ENCODE measurements at regions not wholly inside any gene's neighbourhood (a gene's known extent, or its start where the extent isn't known, plus 50 kb on each side); places are given as distances from the start of the nearest gene placed in this dataset.

DNA sequence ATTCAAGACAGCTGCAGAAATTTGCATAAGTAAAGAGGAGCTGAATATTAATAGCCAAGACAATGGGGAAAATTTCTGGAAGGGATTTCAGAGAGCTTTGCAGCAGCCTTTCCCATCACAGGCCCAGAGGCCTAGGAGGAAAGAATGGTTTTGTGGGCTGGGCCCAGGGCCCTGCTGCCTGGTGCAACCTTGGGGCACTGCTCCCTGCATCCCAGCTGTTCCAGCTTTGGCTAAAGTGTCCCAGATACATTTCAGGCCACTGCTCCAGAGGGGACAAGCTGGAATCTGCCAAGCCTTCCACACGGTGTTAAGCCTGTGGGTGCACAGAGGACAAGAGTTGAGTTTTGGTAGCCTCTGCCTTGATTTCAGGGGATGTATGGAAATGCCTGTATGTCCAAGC is 185.6 kb upstream of the SFRP2 start:
- DNase-seq = no peak

DNA sequence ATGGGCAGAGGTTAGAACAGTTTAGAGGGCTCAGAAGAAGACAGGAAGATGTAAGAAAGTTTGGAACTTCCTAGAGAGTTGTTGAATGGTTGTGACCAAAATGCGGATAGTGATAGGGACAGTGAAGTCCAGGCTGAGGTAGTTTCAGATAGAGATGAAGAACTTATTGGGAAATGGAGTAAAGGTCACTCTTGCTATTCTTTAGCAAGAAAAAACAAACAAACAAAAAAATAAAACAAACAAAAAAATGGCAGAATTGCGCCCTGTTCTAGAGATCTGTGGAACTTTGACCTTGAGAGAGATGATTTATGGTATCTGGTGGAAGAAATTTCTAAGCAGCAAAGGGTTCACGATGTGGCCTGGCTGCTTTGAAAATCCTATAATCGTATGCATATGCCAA is 185.1 kb upstream of the SFRP2 start:
- DNase-seq = no peak

DNA sequence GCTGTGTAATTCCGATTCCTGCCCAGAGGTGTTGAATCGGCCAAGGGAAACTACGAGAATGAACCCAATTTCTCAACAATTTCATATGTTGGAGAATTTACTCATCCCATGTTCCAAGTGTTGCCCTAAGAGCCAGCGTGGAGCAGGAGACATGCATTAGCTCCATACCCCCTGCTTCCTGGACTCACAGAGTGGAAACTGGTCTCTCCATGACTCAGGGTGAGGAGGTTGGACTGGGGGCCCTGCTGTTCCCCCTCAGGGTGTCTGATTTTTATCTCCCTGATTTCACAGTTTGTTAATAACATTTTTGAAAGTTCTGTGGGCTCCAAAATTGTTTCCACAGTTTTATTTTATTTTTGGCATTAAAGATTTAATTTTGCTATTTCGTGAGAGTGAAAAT is 183.0 kb upstream of the SFRP2 start:
- DNase-seq = no peak

DNA sequence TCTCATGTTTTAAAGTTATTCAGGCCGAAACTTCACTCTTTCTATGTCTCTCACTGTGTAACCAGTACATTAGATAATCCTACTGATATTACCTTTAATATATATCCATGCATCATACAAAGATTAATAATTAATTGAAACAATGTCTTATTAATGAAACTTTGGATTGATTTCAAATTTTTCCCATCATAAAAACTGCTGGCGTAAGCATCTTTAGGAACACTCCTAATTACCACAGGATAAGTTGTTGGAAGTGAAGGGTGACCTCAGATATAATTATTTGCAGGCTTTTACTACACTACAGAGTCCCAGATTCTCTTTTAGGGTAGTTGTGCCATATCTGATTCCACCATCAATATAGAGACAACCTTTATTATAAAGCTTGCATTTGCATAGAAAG is 181.3 kb upstream of the SFRP2 start:
- DNase-seq = no peak

DNA sequence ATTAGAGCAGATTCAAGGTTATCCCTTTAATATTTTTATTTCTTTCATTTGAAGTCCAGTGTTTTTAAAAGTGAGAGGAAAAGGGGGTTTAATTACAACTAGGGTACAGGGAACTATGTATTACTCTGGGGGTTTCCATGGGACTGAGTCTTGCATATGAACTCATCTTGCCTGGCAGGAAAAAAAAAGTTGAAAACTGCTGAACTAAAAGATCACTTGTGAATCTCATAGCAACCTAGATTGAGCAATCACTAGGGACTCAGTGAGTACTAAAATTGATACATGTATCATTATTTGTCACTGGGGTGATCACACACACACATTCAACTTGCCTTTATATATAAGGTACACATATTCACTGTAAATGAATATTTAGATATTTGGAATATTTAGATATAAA is 180.7 kb upstream of the SFRP2 start:
- no peak for DNase-seq

DNA sequence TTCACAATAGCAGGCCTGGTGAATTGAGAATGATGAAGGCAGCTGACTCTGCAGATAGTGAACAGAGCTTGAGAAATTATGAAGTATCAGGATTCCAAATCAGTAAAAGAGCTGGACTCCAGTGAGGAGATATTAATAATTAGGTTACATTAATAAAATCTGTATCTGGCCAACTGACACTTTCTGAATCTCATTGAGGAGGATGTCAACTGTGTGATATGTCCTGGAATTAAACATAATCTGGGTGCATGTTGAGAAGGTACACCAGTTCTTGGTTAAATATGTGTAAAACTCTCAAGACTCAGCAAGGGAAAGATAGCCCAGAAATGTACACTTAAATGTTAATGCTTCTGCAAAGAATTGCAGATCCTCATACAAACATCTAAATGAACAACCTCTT is 177.8 kb upstream of the SFRP2 start:
- no peak for DNase-seq

DNA sequence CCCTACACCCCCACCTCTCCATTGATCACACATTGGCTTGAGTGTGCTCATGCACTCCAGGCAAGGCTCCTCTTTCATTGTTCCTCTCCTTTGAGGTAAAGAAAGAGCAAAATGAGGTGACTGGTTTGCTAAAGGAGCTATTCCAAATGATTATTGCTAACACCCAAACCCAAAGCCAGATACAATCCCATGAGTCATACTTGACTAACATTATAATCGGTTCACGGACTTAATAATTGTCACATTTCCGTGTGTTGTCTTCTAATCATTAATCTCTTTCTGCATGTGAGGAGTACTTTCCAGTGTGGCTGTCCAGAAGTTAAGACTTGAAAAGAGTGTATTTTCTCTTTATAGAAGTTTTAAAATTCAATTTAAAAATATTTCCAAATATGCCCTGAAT is 174.3 kb upstream of the SFRP2 start:
- no peak for DNase-seq

DNA sequence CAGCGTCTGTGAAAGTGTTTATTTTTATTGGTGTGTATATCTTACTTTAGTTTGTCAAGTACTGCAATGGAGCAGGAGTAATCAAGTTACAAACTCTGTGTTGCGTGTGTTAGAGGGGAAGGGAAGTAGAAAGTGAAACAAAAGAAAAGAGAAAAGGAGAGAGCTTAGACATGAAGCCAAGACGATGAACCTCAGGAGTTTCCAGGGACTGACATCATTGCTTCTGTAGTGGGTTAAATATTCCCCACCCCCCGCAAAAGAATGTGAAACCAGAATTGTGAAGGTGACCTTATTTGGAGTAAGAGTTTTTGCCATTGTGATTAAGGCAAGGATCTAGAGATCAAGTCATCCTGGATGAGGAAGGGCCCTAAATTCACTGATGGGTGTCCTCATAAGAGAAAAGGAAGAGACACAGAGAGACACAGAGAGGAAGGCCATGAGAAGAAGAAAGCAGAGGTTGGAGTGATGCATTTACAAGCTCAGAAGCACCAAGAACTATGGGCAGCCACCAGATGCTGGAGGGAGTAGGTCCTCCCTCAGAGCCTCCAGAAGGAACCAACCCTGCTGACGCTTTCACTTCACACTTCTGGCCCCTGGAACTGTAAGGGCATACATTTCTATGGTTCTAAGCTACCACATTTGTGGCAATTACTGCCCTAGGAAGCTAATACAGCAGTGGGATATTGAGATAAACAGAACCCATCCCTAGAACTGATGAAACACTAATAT is 173.6 kb upstream of the SFRP2 start:
- DNase-seq = peak; percentile 15

DNA sequence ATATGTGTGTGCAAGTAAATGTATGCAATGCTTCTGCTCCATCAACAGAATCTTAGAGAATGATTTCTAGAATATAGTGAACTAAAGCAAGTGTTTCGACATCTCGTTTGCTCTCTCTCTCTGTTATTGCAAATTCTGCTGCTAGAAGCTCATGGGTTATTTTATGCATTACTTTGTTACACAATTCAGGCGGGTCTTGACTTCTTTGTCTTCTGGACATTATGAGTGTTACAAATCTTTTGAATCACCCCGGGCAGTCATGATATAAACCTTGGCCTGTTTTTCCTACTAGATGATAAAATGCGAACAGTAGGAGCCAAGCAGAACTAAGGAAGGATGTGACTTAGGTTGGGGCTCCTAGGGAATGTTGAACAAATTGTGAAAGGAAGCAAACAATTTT is 166.4 kb upstream of the SFRP2 start:
- no peak for DNase-seq

DNA sequence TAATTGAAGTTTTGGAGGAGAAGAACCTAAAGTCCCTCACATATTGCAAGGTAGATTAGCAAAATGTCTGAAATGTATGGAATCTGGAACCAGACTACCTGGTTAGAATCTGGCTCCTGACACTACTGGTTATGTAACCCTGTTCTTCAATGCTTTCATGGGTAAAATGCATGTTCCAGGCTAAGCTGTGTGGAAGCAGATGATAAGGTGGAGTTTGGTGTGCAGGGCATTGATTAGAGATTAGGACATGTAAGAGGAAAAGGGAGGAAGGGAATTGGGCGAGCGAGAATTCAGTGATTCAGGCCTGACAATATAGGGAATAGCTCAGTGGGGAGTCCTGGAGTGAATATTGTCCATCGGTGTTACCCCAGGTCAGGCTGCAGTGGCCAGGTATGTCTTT is 165.8 kb upstream of the SFRP2 start:
- no peak for DNase-seq

DNA sequence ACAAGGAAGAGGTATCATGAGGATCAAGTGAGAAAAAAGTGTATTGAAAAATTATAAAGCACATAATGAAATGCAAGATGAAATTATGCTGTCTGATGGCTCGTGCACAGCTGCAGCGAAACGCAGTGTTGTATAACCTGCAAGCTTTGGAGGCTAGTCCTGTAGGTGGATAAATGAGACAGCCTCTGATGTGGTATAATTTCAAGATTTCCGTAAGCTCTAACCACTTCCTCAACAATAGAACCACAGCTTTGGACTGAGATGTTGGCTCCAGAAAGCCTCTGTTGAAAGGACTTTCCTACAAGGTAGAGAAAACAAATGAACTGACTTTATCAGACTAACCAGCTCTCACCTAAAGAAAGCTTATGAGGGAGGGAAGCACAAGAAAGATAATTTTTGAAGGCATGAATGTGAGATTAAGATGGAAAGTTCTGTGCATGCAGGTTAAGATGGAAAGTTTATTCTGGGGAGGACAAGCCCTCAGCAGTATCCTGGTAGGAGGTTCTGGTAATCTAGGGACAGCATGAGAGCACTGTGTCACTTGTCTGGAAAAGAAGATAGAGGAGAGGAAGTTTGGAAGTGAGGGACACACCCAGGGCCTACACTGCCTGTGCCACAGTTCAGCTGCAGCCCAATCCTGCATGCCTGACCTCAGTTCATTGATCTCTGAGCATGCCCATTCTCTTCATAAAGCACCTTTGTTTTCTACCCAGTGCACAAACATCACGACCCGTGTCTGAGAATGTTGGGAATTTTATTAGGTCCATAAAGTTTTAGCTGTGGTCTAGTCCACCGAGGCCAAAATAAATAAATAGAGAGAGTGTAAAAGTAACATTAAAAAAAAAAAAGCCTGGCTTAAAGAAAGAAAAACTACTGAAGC is 161.5 kb upstream of the SFRP2 start:
- DNase-seq = no peak

DNA sequence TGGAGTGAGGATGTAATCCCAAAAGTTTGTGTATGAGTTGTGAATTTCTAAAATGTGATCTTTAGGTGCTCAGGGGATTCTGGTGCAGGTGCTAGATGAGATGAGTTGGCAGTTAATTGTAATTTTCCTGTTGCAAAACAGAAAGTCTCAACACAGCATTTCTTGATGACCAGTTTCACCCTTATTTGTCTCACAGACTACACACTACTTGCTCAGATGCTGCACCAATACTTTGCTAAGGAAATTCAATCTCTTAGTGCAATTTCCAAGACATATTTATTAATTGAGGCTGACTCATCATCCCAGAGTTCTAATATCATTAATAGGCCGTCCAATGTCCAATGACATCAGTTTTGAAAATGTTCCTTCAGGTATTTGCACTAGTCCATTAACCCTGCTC is 159.2 kb upstream of the SFRP2 start:
- no peak for DNase-seq

DNA sequence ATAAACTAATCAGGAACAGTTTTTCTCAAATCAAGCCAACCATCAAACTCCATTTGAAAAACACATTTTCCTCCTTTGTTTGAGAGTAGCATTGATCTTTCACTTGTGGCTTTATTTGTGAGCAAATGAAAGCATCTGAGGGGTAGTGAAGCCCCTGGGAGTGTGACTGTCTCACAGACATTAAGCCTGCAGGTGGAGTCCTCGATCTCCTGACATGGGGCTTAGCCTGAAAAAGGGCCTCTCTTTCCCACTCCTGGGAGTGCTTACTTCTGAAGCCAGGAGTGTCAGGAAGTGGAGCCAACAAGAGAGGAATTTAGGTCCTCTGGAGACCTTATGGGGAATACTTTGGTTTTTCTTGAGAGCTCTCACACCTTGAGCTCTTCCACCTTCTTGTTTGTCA is 158.2 kb upstream of the SFRP2 start:
- no peak for DNase-seq

DNA sequence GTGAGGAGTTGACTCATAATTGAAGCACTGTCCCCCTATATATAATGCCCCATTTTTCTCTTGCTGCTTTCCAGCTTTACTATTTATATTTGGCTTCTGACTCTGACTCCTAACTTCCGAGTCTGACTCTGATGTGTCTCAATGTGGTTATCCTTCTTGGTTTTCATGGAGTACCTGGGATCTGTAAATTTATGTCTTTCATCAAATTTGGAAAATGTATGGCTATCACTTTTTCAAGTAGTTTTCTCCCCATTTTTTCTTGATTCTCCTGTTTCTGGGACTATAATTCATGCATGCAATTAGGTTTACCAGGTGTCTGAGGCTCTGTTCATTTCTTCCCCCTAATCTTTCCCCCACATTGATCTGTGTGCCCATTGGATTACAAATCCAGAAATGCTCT is 156.8 kb upstream of the SFRP2 start:
- no peak for DNase-seq

DNA sequence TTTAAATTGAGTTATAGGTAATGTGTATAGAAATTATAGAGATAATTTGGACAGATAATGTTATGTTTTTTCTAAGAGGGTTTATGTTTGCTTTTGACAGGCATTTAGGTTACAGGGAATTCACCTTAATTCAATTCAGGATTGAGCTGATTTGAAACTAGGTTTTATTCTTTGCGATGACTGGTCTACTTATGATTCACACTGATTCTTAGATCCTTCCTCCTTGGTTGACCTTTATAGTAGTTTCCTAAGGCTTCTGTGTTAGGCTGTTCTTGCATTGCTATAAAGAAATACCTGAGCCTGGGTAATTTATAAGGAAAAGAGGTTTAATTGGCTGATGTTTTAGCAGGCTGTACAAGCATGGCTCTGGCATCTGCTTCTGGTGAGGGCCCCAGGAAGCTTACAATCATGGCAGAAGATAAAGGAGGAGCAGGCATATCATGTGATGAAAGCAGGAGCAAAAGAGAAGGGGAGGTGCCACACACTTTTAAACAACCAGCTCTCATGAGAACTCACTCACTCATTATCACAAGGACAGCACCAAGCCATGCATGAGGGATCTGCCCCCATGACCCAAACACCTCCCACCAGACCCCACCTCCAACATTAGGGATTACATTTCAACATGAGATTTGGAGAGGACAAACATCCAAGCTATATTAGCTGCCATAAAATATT is 155.0 kb upstream of the SFRP2 start:
- DNase-seq = no peak

DNA sequence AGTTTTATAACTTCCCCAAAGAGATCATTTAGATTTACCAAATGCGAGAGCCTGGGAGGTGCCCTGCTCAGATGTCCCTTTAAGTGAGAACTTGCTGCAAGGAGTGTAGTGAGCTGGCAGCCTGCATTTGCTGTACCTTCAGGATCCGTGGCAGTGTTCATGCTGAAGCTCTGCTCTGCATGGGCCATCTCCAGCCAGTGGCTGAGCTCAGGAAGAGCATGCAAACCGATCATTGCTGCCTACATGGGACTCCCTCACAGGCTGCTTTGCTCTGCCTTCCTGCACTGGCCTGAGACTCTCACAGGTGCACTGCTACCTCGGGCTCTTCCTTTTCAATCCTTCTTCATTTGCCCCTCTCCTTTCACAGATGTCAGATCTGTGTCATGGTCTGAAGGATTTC is 152.0 kb upstream of the SFRP2 start:
- DNase-seq = no peak

DNA sequence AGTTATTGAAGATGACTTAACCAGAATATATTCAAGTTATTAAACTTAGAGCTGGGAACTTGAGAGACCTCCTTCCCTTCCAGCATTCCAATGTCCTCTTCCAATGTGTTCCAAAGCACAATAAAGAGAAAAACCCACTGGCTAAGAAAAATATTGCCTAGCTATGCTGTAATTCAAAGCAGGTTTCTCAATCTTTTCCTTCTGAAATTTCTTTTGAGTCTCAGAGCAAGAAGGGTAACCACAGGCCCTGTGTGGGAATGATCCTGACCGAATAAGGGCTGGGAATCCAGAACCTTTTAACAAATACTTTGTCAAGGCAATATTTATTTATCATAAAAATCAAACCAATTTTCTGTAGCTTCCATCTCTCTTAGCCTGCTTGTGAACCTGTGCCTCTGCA is 150.7 kb upstream of the SFRP2 start:
- no peak for DNase-seq

DNA sequence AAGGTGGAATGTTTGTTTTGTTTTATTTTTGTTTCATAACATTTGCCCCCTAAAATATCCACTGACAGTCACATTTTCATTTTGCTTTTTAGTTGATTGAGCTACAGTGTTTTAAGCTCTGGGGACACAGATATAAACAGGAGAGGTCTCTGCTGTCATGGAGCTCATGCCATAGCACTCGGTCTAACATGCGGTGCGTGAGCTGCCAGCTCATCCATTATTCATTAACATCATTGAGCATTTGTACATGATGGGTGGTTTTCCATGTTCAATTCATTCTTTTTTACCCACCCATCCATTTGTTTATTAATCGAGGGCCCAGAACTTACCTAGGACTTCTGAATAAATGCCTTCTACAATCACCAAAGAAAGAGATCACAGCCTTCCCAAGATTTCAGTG is 150.1 kb upstream of the SFRP2 start:
- DNase-seq = no peak

DNA sequence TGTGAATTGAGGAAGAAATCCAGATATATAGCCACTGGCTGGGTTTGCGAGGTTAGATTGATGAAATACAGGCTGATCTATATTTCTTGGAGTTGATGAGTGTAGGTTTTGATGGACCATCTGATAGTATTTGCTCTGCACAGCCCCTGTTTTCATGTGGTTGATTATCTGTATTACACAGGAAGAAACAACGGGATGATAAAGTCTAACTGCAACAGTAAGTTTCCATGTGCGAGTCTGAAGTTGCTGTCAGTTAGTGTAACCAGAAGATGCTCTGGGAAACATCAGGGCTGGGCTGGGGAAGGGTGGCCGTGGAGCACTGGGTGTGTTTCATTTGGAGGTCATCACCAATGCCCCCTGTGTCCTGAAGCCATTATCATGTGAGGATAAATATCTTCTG is 148.4 kb upstream of the SFRP2 start:
- no peak for DNase-seq

DNA sequence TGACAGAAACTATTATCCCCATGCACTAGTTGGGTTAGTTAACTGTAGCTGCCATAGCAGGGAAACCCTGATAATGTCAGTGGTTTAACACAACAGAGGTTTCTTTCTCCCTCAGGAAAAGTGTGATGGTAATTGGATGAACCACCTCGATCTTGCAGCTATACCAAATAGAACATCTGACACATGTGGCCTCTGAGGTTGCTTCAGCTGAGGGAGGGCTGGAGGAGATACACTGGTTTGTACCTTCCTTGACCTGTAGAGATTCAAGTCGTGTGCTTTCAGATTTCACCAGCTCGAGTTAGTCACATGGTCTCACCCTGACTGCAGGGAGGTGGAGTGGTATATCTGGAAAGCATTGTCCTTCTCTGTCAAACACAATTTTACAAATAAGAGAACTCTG is 147.2 kb upstream of the SFRP2 start:
- DNase-seq = no peak

DNA sequence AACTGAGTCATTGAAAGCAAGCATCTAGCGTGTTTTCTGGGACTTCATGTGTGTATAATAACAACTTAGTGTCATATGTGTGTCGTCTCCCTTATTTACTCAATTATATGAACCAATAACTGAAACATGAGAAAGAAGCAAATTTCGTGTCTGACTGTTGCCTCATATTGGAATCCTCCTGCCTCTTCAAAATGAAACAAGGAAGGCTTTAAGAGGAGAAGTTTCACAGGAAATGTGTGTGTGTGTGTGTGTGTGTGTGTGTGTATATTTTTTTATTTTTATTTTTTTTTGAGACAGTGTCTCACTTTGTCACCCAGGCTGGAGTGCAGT is 145.8 kb upstream of the SFRP2 start:
- peak; percentile 48 for DNase-seq

DNA sequence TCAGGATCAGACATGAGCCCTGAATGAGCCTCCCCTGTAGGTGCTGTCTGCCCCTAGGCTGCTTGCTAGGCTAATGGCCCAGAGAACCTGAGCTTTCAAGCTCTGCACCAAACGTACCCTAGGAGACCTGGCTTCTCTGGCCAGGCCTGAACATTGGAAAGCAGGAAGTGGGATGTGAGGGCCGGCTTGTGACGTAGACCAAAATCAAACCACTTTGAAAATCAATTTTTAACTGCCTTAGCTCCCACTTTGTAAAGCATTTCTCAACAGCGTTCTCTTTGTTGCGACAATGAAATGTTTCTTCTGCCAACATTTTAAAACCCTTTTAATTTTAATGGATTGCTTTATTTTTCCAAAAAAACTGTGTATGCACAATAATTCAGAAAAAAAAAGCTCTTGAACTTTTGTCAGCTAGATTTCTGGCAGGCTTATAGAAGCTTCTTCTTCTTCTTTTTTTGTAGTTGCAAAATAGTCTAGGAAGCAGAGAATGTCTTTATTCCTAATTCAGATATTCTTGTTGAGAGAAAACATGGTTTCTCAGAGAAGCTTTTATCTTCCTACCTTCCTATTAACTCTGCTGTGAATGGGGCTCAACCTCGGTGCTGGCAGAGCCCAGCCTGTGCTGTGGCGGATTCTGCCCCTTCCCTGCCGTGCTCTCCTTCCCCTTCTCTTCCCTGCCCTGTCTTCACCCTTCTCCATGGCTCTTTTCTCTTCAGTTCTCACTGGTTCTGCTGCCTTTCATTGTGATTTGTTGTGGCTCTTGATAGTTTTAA is 145.2 kb upstream of the SFRP2 start:
- DNase-seq = no peak

DNA sequence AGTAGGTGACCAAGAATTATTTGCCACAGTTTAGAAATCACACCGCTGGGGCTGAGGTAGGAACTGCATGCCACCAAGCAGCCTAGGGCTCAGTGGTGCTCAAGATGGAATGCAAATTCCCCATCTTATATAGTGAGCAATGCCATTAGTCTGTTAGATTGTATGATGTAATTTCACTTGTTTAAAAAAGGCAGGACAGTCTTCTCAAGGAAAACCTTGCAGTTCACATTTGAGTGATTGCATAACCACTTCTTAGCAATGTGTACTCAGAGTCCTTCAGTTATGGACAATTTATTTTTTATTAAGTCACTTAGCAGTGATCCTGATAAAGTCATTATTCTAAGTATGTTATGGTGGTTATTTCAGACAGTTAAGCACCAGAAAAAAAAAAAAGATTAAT is 142.9 kb upstream of the SFRP2 start:
- DNase-seq = no peak
